Epithelial cell of proximal tubule (primary cell): ENCODE measurements at regions not wholly inside any gene's neighbourhood (a gene's known extent, or its start where the extent isn't known, plus 50 kb on each side); places are given as distances from the start of the nearest gene placed in this dataset.

Source experiments
- DNase-seq: peaks from one replicate; pipeline ENCODE4 v3.0.0-alpha.2; 2011; ENCODE audit warnings: low read depth
- H3K4me3 ChIP-seq: 2 replicates; pipeline ENCODE4 v1.5.1; 2011; ENCODE audit warnings: low read depth, mild to moderate bottlenecking, low read length
- CTCF ChIP-seq: conservative IDR thresholded peaks from 2 replicates; pipeline ENCODE4 v1.5.1; 2012; ENCODE audit warnings: low read depth, mild to moderate bottlenecking, low read length

GRCh38 chr6:71465096-71465495 is 176.5 kb downstream of the OGFRL1 start:
- H3K4me3 ChIP-seq = no peak overlapping the region
- no peak for DNase-seq
- no peak for TF ChIP-seq CTCF

GRCh38 chr6:71466362-71466761 is 177.8 kb downstream of the OGFRL1 start:
- no peak for TF ChIP-seq CTCF
- no peak for DNase-seq
- H3K4me3 ChIP-seq = no peak overlapping the region

GRCh38 chr6:71468038-71468437 is 179.4 kb downstream of the OGFRL1 start:
- no peak overlapping the region for H3K4me3 ChIP-seq
- no peak for DNase-seq

GRCh38 chr6:71468841-71469700 is 180.5 kb downstream of the OGFRL1 start:
- peak overlapping the region; percentile 40 for H3K4me3 ChIP-seq
- no peak for TF ChIP-seq CTCF
- peak; percentile 95 for DNase-seq

More at GRCh38 chr6:71468038-71468437, 179.4 kb downstream of the OGFRL1 start:
- TF ChIP-seq CTCF = no peak

GRCh38 chr6:71471718-71472117 is 183.1 kb downstream of the OGFRL1 start:
- no peak for DNase-seq
- no peak overlapping the region for H3K4me3 ChIP-seq
- TF ChIP-seq CTCF = no peak

GRCh38 chr6:71473926-71474325 is 185.3 kb downstream of the OGFRL1 start:
- TF ChIP-seq CTCF = no peak
- peak; percentile 95 for DNase-seq
- H3K4me3 ChIP-seq = no peak overlapping the region

GRCh38 chr6:71474942-71475341 is 186.3 kb downstream of the OGFRL1 start:
- TF ChIP-seq CTCF = no peak
- no peak for DNase-seq
- no peak overlapping the region for H3K4me3 ChIP-seq
